ENCODE measurements at regions not wholly inside any gene's neighbourhood (a gene's known extent, or its start where the extent isn't known, plus 50 kb on each side); places are given as distances from the start of the nearest gene placed in this dataset.

DNA sequence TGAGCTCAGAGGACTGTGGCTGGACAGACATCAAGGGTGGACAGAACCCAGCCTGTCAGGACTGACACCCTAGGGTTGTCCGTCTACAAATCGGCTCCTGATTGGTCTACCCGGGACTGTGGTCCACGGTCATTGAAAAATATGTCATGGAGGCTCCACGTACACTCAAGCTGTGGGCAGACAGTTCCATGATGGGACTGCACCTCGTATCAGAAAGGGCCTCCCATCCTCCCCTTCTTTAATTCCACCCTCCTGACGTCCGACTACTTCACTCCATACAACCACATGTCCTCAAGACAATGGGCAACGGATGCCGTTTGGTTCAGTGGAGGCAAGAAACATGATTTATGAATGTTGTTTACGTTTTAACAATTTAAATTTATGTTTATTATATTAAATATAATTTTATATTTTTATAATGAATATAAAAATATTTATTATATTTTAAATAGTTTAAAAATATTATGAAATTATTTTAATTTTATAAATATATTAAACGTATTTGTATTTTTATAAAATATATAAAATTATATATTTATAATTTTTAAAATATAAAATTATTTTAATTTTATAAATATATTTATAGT is 58.0 kb upstream of the SHOX start (continued):
- TF ChIP-seq, protein P1, sequence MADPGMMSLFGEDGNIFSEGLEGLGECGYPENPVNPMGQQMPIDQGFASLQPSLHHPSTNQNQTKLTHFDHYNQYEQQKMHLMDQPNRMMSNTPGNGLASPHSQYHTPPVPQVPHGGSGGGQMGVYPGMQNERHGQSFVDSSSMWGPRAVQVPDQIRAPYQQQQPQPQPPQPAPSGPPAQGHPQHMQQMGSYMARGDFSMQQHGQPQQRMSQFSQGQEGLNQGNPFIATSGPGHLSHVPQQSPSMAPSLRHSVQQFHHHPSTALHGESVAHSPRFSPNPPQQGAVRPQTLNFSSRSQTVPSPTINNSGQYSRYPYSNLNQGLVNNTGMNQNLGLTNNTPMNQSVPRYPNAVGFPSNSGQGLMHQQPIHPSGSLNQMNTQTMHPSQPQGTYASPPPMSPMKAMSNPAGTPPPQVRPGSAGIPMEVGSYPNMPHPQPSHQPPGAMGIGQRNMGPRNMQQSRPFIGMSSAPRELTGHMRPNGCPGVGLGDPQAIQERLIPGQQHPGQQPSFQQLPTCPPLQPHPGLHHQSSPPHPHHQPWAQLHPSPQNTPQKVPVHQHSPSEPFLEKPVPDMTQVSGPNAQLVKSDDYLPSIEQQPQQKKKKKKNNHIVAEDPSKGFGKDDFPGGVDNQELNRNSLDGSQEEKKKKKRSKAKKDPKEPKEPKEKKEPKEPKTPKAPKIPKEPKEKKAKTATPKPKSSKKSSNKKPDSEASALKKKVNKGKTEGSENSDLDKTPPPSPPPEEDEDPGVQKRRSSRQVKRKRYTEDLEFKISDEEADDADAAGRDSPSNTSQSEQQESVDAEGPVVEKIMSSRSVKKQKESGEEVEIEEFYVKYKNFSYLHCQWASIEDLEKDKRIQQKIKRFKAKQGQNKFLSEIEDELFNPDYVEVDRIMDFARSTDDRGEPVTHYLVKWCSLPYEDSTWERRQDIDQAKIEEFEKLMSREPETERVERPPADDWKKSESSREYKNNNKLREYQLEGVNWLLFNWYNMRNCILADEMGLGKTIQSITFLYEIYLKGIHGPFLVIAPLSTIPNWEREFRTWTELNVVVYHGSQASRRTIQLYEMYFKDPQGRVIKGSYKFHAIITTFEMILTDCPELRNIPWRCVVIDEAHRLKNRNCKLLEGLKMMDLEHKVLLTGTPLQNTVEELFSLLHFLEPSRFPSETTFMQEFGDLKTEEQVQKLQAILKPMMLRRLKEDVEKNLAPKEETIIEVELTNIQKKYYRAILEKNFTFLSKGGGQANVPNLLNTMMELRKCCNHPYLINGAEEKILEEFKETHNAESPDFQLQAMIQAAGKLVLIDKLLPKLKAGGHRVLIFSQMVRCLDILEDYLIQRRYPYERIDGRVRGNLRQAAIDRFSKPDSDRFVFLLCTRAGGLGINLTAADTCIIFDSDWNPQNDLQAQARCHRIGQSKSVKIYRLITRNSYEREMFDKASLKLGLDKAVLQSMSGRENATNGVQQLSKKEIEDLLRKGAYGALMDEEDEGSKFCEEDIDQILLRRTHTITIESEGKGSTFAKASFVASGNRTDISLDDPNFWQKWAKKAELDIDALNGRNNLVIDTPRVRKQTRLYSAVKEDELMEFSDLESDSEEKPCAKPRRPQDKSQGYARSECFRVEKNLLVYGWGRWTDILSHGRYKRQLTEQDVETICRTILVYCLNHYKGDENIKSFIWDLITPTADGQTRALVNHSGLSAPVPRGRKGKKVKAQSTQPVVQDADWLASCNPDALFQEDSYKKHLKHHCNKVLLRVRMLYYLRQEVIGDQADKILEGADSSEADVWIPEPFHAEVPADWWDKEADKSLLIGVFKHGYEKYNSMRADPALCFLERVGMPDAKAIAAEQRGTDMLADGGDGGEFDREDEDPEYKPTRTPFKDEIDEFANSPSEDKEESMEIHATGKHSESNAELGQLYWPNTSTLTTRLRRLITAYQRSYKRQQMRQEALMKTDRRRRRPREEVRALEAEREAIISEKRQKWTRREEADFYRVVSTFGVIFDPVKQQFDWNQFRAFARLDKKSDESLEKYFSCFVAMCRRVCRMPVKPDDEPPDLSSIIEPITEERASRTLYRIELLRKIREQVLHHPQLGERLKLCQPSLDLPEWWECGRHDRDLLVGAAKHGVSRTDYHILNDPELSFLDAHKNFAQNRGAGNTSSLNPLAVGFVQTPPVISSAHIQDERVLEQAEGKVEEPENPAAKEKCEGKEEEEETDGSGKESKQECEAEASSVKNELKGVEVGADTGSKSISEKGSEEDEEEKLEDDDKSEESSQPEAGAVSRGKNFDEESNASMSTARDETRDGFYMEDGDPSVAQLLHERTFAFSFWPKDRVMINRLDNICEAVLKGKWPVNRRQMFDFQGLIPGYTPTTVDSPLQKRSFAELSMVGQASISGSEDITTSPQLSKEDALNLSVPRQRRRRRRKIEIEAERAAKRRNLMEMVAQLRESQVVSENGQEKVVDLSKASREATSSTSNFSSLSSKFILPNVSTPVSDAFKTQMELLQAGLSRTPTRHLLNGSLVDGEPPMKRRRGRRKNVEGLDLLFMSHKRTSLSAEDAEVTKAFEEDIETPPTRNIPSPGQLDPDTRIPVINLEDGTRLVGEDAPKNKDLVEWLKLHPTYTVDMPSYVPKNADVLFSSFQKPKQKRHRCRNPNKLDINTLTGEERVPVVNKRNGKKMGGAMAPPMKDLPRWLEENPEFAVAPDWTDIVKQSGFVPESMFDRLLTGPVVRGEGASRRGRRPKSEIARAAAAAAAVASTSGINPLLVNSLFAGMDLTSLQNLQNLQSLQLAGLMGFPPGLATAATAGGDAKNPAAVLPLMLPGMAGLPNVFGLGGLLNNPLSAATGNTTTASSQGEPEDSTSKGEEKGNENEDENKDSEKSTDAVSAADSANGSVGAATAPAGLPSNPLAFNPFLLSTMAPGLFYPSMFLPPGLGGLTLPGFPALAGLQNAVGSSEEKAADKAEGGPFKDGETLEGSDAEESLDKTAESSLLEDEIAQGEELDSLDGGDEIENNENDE (IDR thresholded peaks at IDR 0.05; ENCODE audit: insufficient replicate concordance, low read length): no peak
- TF ChIP-seq, protein P2, sequence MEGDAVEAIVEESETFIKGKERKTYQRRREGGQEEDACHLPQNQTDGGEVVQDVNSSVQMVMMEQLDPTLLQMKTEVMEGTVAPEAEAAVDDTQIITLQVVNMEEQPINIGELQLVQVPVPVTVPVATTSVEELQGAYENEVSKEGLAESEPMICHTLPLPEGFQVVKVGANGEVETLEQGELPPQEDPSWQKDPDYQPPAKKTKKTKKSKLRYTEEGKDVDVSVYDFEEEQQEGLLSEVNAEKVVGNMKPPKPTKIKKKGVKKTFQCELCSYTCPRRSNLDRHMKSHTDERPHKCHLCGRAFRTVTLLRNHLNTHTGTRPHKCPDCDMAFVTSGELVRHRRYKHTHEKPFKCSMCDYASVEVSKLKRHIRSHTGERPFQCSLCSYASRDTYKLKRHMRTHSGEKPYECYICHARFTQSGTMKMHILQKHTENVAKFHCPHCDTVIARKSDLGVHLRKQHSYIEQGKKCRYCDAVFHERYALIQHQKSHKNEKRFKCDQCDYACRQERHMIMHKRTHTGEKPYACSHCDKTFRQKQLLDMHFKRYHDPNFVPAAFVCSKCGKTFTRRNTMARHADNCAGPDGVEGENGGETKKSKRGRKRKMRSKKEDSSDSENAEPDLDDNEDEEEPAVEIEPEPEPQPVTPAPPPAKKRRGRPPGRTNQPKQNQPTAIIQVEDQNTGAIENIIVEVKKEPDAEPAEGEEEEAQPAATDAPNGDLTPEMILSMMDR (IDR thresholded peaks at IDR 0.05; ENCODE audit: control extremely low read depth in 1 of 3, insufficient read depth in 1 of 3, low read depth in 1 of 3, low read length in 3 of 3): no peak
- no peak for TF ChIP-seq RBBP5 (IDR thresholded peaks at IDR 0.05; ENCODE audit: borderline replicate concordance, low read depth, low read length)
- TF ChIP-seq CEBPB (IDR thresholded peaks at IDR 0.05; ENCODE audit: low read depth, low read length): no peak
- TF ChIP-seq KDM1A (IDR thresholded peaks at IDR 0.05; ENCODE audit: borderline replicate concordance, low read length): no peak
- TF ChIP-seq SIX5 (IDR thresholded peaks at IDR 0.05; ENCODE audit: low read depth, low read length): no peak
